ENCODE measurements at regions not wholly inside any gene's neighbourhood (a gene's known extent, or its start where the extent isn't known, plus 50 kb on each side); places are given as distances from the start of the nearest gene placed in this dataset.

GRCh38 chr1:96365596-96366390, 355.8 kb upstream of the PTBP2 start:
- Histone ChIP-seq H3K9me3 (no peaks in the 10 kb centered on the region), H3K36me3 (no peaks in the 10 kb centered on the region), H3K4me1 (peaks cover 0 to 23% (median 6%) of the 10 kb centered on the region in 3 donors), H3K27me3 (no peaks in the 10 kb centered on the region), H3K4me3 (no peak overlapping the region), H3K27ac (no peak overlapping the region)
- intact Hi-C loops (cut with DNase I) = no loop called here
- no peak for TF ChIP-seq CTCF (IDR thresholded peaks at IDR 0.05)
- TF ChIP-seq POLR2A (IDR thresholded peaks at IDR 0.05) = no peak
- WGBS, 2 donors = 70 to 77% methylated on average over 3 of the region's 3 CpGs
- DNase-seq = no peak

- Histone ChIP-seq H3K27ac (no peak overlapping the region), H3K4me3 (no peak overlapping the region), H3K4me1 (peaks cover 0 to 23% (median 6%) of the 10 kb centered on the region in 3 donors), H3K9me3 (no peaks in the 10 kb centered on the region), H3K27me3 (no peaks in the 10 kb centered on the region), H3K36me3 (no peaks in the 10 kb centered on the region)
- 78 to 92% methylated on average over 2 of the region's 2 CpGs for WGBS, 2 donors
- TF ChIP-seq POLR2A (IDR thresholded peaks at IDR 0.05) = no peak
- TF ChIP-seq CTCF (IDR thresholded peaks at IDR 0.05) = no peak
- no peak for DNase-seq
- intact Hi-C loops (cut with DNase I) = no loop called here
Observed at GRCh38 chr1:96366516-96366915, 355.1 kb upstream of the PTBP2 start.

- WGBS, 2 donors = 91 to 92% methylated on average over 2 of the region's 2 CpGs
Observed at GRCh38 chr1:96367791-96368190, 353.8 kb upstream of the PTBP2 start.

GRCh38 chr1:96370757-96371156, 350.8 kb upstream of the PTBP2 start:
- Histone ChIP-seq H3K27ac (no peak overlapping the region), H3K36me3 (no peaks in the 10 kb centered on the region), H3K4me3 (no peak overlapping the region), H3K9me3 (no peaks in the 10 kb centered on the region), H3K27me3 (no peaks in the 10 kb centered on the region), H3K4me1 (no peaks in the 10 kb centered on the region)
- no peak for DNase-seq
- intact Hi-C loops (cut with DNase I) = no loop called here
- TF ChIP-seq CTCF (IDR thresholded peaks at IDR 0.05) (no peak), POLR2A (IDR thresholded peaks at IDR 0.05) (no peak)
- WGBS, 2 donors = 61 to 67% methylated on average over 2 to 5 of the region's 5 CpGs

More at GRCh38 chr1:96367791-96368190, 353.8 kb upstream of the PTBP2 start:
- H3K27ac ChIP-seq = no peak overlapping the region
- no peaks in the 10 kb centered on the region for H3K9me3 ChIP-seq
- no peak for TF ChIP-seq CTCF (IDR thresholded peaks at IDR 0.05)
- no peak for TF ChIP-seq POLR2A (IDR thresholded peaks at IDR 0.05)
- H3K4me3 ChIP-seq = no peak overlapping the region
- H3K27me3 ChIP-seq = no peaks in the 10 kb centered on the region
- H3K4me1 ChIP-seq = peaks cover 0 to 15% (median 6%) of the 10 kb centered on the region in 3 donors
- DNase-seq = no peak
- intact Hi-C loops (cut with DNase I) = no loop called here
- H3K36me3 ChIP-seq = no peaks in the 10 kb centered on the region

- no peak for TF ChIP-seq POLR2A (IDR thresholded peaks at IDR 0.05)
- TF ChIP-seq CTCF (IDR thresholded peaks at IDR 0.05) = no peak
- intact Hi-C loops (cut with DNase I) = no loop called here
- H3K4me3 ChIP-seq = no peak overlapping the region
- H3K9me3 ChIP-seq = no peaks in the 10 kb centered on the region
- no peak for DNase-seq
- H3K4me1 ChIP-seq = no peaks in the 10 kb centered on the region
- no peaks in the 10 kb centered on the region for H3K36me3 ChIP-seq
- H3K27ac ChIP-seq = no peak overlapping the region
- H3K27me3 ChIP-seq = no peaks in the 10 kb centered on the region
- WGBS, 2 donors = 82 to 83% methylated on average over 1 of the region's 1 CpG
Observed at GRCh38 chr1:96372881-96373280, 348.7 kb upstream of the PTBP2 start.
